ENCODE measurements at regions not wholly inside any gene's neighbourhood (a gene's known extent, or its start where the extent isn't known, plus 50 kb on each side); places are given as distances from the start of the nearest gene placed in this dataset.

- H3K27ac Mint-ChIP-seq (ENCODE audit: unreplicated experiment): no peak overlapping the region
- H3K4me3 Mint-ChIP-seq (ENCODE audit: unreplicated experiment): no peak overlapping the region
Observed at GRCh38 chr3:135739779-135740178, 225.7 kb upstream of the PPP2R3A start.

GRCh38 chr3:135740211-135740610 lies 225.3 kb upstream of the PPP2R3A start:
- Mint-ChIP-seq H3K9me3 (ENCODE audit: unreplicated experiment) (peaks cover 12% of the 10 kb centered on the region), H3K27me3 (ENCODE audit: unreplicated experiment) (no peaks in the 10 kb centered on the region), H3K27ac (ENCODE audit: unreplicated experiment) (no peak overlapping the region), H3K4me3 (ENCODE audit: unreplicated experiment) (no peak overlapping the region), H3K4me1 (ENCODE audit: unreplicated experiment) (no peaks in the 10 kb centered on the region), H3K36me3 (ENCODE audit: unreplicated experiment) (no peaks in the 10 kb centered on the region)
- DNase-seq (ENCODE audit: extremely low spot score, unreplicated experiment): no peak
- no peak for TF ChIP-seq CTCF (IDR thresholded peaks at IDR 0.05)

More at GRCh38 chr3:135739779-135740178, 225.7 kb upstream of the PPP2R3A start:
- no peak for DNase-seq (ENCODE audit: extremely low spot score, unreplicated experiment)
- Mint-ChIP-seq H3K27me3 (ENCODE audit: unreplicated experiment) (no peaks in the 10 kb centered on the region), H3K36me3 (ENCODE audit: unreplicated experiment) (no peaks in the 10 kb centered on the region), H3K4me1 (ENCODE audit: unreplicated experiment) (no peaks in the 10 kb centered on the region), H3K9me3 (ENCODE audit: unreplicated experiment) (peaks cover 12% of the 10 kb centered on the region)
- TF ChIP-seq CTCF (IDR thresholded peaks at IDR 0.05): no peak

- no peak overlapping the region for H3K27ac Mint-ChIP-seq (ENCODE audit: unreplicated experiment)
- peaks cover 11% of the 10 kb centered on the region for H3K9me3 Mint-ChIP-seq (ENCODE audit: unreplicated experiment)
- no peak for DNase-seq (ENCODE audit: extremely low spot score, unreplicated experiment)
- H3K36me3 Mint-ChIP-seq (ENCODE audit: unreplicated experiment): no peaks in the 10 kb centered on the region
- H3K27me3 Mint-ChIP-seq (ENCODE audit: unreplicated experiment): no peaks in the 10 kb centered on the region
- H3K4me3 Mint-ChIP-seq (ENCODE audit: unreplicated experiment): no peak overlapping the region
- no peaks in the 10 kb centered on the region for H3K4me1 Mint-ChIP-seq (ENCODE audit: unreplicated experiment)
- no peak for TF ChIP-seq CTCF (IDR thresholded peaks at IDR 0.05)
Observed at GRCh38 chr3:135740751-135741150, 224.8 kb upstream of the PPP2R3A start.

- H3K4me3 Mint-ChIP-seq (ENCODE audit: unreplicated experiment): no peak overlapping the region
- no peaks in the 10 kb centered on the region for H3K9me3 Mint-ChIP-seq (ENCODE audit: unreplicated experiment)
- no peak overlapping the region for H3K27ac Mint-ChIP-seq (ENCODE audit: unreplicated experiment)
- no peak for TF ChIP-seq CTCF (IDR thresholded peaks at IDR 0.05)
- H3K27me3 Mint-ChIP-seq (ENCODE audit: unreplicated experiment): no peaks in the 10 kb centered on the region
- DNase-seq (ENCODE audit: extremely low spot score, unreplicated experiment): peak; percentile 57
- H3K36me3 Mint-ChIP-seq (ENCODE audit: unreplicated experiment): no peaks in the 10 kb centered on the region
- no peaks in the 10 kb centered on the region for H3K4me1 Mint-ChIP-seq (ENCODE audit: unreplicated experiment)
Observed at GRCh38 chr3:135751991-135752390, 213.5 kb upstream of the PPP2R3A start.

- Mint-ChIP-seq H3K36me3 (ENCODE audit: unreplicated experiment) (no peaks in the 10 kb centered on the region), H3K4me3 (ENCODE audit: unreplicated experiment) (no peak overlapping the region), H3K27ac (ENCODE audit: unreplicated experiment) (no peak overlapping the region), H3K4me1 (ENCODE audit: unreplicated experiment) (no peaks in the 10 kb centered on the region), H3K9me3 (ENCODE audit: unreplicated experiment) (no peaks in the 10 kb centered on the region), H3K27me3 (ENCODE audit: unreplicated experiment) (no peaks in the 10 kb centered on the region)
- no peak for TF ChIP-seq CTCF (IDR thresholded peaks at IDR 0.05)
- peak; percentile 53 for DNase-seq (ENCODE audit: extremely low spot score, unreplicated experiment)
Observed at GRCh38 chr3:135752851-135753250, 212.7 kb upstream of the PPP2R3A start.

All from osteocyte (in vitro differentiated cells).